Ovary (tissue), 7 donors: ENCODE measurements at regions not wholly inside any gene's neighbourhood (a gene's known extent, or its start where the extent isn't known, plus 50 kb on each side); places are given as distances from the start of the nearest gene placed in this dataset.
A peak's percentile ranks its signal among the peaks of the same experiment; 100 is the strongest.
"Not testable (repeated sequence)": the region's sequence is repeated elsewhere in the genome, so short reads cannot be mapped to it uniquely, and the experiment has no call there.

Experiments
- DNase-seq, 5 donors: peaks; one replicate each; pipeline ENCODE4 v3.0.0-alpha.2; 2019 to 2020
- H3K27ac ChIP-seq, 2 donors: fragments of 200-600 bp; one replicate each; pipeline versions ENCODE4 v1.5.1 to v1.8.0; 2019 to 2022
- H3K27me3 ChIP-seq: fragments of 200-600 bp; one replicate; pipeline ENCODE4 v1.8.0; 2022
- H3K36me3 ChIP-seq: fragments of 200-600 bp; sonication (generic); one replicate; pipeline ENCODE4 v1.5.1; 2019
- H3K4me1 ChIP-seq: one replicate; pipeline ENCODE4 v1.8.1; 2013; ENCODE audit warnings: mild to moderate bottlenecking, moderate library complexity; ENCODE audit not compliant: insufficient read depth
- H3K4me3 ChIP-seq: fragments of 200-600 bp; sonication (generic); one replicate; pipeline ENCODE4 v1.5.1; 2017
- H3K9me3 ChIP-seq, 2 donors: fragments of 200-600 bp in 1 of 2; sonication (generic) in 1 of 2; one replicate each; pipeline versions ENCODE4 v1.5.1 to v1.8.1; 2013 to 2019; ENCODE audit warnings: mild to moderate bottlenecking in 1 of 2, moderate library complexity in 1 of 2
- EP300 ChIP-seq: sonication (generic); formaldehyde crosslinking; IDR thresholded peaks from one replicate; pipeline ENCODE4 v1.6.1; 2017; ENCODE audit warnings: antibody characterized with exemption
- POLR2A ChIP-seq: fragments of 450-650 bp; IDR thresholded peaks from one replicate; pipeline ENCODE4 v1.6.1; 2017; ENCODE audit warnings: antibody characterized with exemption, mild to moderate bottlenecking, moderate library complexity
- WGBS, 3 donors: extraction: QIAGEN DNeasy Blood & Tissue Kit in 1 of 3; methylation state at CpG; one replicate each; pipeline versions ENCODE4 v1.1.5 to v1.1.7; 2013 to 2017; 5-methylcytosine and 5-hydroxymethylcytosine counted together
- intact Hi-C, 4 donors: fragments of 100-400 bp; cut with DNase I; formaldehyde crosslinking; loops; one replicate each; pipeline versions ENCODE4 v1.11.0 to v1.15.1; 2022 to 2023
- TF ChIP-seq, protein P1 (sequence below), 3 donors: fragments of 450-650 bp in 2 of 3; fragments of 200-600 bp in 1 of 3; IDR thresholded peaks; one replicate each; pipeline versions ENCODE4 v1.5.1 to v1.8.0; 2016 to 2022; ENCODE audit warnings: antibody characterized with exemption in 3 of 3, mild to moderate bottlenecking in 1 of 3
- donor health status: DM: no; HTN: no; CAD: no; lungs with moderate emphysema.
- donor health status: DM: no; HTN: no; CAD: no.
- donor health status: Bipolar disorder and iron deficiency.
- donor health status: DM: no; HTN: no; CAD: no.
- donor health status: DM: yes; HTN: yes; CAD: no.

DNA sequence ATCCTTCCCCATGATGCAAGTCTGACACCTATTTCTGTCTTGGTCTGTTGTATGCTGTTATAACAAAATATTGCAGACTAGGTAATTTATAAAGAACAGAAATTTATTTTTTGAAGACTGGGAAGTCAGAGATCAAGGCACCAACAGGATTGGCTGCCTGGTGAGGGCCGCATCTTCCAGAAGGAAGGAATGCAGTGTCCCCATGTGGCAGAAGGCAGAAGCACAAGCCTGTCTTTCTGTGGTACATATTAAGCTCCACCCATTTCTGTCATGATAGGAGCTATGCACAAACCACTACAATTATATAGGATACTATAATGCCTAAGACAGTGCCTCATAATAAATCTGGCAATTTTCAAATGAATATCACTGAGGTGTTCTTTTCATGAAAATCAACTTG is 502.3 kb upstream of the DIAPH2 start:
- intact Hi-C loops = no loop called here
- Histone ChIP-seq H3K27ac (no peak overlapping the region), H3K4me1 (no peaks in the 10 kb centered on the region), H3K9me3 (no peaks in the 10 kb centered on the region), H3K4me3 (no peak overlapping the region), H3K27me3 (no peaks in the 10 kb centered on the region), H3K36me3 (no peaks in the 10 kb centered on the region)
- 53 to 74% (median 73%) methylated on average over 1 of the region's 1 CpG for WGBS, 3 donors
- TF ChIP-seq, protein P1, sequence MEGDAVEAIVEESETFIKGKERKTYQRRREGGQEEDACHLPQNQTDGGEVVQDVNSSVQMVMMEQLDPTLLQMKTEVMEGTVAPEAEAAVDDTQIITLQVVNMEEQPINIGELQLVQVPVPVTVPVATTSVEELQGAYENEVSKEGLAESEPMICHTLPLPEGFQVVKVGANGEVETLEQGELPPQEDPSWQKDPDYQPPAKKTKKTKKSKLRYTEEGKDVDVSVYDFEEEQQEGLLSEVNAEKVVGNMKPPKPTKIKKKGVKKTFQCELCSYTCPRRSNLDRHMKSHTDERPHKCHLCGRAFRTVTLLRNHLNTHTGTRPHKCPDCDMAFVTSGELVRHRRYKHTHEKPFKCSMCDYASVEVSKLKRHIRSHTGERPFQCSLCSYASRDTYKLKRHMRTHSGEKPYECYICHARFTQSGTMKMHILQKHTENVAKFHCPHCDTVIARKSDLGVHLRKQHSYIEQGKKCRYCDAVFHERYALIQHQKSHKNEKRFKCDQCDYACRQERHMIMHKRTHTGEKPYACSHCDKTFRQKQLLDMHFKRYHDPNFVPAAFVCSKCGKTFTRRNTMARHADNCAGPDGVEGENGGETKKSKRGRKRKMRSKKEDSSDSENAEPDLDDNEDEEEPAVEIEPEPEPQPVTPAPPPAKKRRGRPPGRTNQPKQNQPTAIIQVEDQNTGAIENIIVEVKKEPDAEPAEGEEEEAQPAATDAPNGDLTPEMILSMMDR (IDR thresholded peaks at IDR 0.05) = peak in 2 of 3 donors; percentile 6 to 10
- no peak for TF ChIP-seq POLR2A
- DNase-seq = peak in 3 of 5 donors; percentile 16 to 44 (median 29)

DNA sequence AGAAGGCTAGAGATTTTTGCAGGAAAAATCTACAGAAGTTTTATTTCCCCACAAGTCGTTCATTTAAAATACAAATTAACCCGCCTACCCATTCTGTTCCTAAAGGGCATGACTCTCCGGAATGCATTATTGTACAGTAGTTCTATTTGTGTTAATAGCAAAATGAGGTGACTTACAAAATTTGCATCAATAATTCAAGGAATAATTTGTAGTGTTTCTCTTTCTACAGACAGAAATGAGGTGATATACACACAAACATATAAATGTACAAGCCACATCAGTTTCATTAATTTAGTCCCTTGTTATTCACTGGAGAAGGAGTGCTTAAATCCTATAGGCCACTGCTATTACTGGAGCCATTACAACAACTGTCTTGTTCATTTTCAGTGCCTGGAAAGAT is 501.3 kb upstream of the DIAPH2 start:
- 73 to 78% (median 75%) methylated on average over 3 of the region's 3 CpGs for WGBS, 3 donors
- DNase-seq = no peak
- Histone ChIP-seq H3K36me3 (no peaks in the 10 kb centered on the region), H3K9me3 (no peaks in the 10 kb centered on the region), H3K4me3 (no peak overlapping the region), H3K27me3 (no peaks in the 10 kb centered on the region), H3K27ac (no peak overlapping the region), H3K4me1 (no peaks in the 10 kb centered on the region)
- intact Hi-C loops = no loop called here
- TF ChIP-seq, protein P1 (IDR thresholded peaks at IDR 0.05) = no peak

DNA sequence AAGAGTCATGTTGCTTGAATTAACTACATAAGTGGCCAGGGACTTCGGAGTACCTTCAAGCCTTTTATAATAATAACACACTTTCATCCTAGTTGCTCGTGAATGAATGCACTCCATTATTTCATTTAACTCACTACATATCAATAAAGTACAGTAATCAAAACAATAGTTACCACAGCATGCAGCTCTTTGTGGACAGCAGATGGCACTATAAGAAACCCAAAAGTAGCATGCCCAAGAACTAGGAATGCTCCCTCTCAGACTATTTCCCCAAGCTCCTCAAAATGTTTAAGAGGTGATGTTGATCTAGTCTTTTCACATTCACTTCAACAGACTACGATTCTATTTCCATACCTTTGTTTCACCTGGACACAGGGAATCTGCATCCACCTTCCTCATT is 500.8 kb upstream of the DIAPH2 start:
- Histone ChIP-seq H3K27ac (no peak overlapping the region), H3K27me3 (no peaks in the 10 kb centered on the region), H3K4me3 (no peak overlapping the region), H3K36me3 (no peaks in the 10 kb centered on the region), H3K9me3 (no peaks in the 10 kb centered on the region), H3K4me1 (no peaks in the 10 kb centered on the region)
- no peak for DNase-seq
- 45 to 47% (median 46%) methylated on average over 3 of the region's 3 CpGs for WGBS, 3 donors
- intact Hi-C loops = no loop called here
- TF ChIP-seq EP300 (no peak), POLR2A (no peak)
- TF ChIP-seq, protein P1 (IDR thresholded peaks at IDR 0.05) = no peak

DNA sequence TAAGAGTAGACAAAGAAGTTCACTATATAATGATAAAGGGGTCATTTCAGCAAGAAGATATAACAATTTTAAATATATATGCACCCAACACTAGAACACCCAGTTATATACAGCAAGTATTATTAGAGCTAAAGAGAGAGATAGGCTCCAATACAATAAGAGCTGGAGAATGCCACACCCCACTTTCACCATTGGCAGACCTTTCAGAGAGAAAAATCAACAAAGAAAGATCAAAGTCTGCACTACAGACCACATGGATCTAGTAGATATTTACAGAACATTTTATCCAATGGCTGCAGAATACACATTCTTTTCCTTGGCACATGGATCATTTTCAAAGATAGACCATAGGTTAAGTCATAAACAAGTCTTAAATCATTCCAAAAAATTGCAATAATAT is 479.7 kb upstream of the DIAPH2 start:
- H3K4me1 ChIP-seq = no peaks in the 10 kb centered on the region
- no peaks in the 10 kb centered on the region for H3K9me3 ChIP-seq
- H3K27ac ChIP-seq = no peak overlapping the region
- H3K27me3 ChIP-seq = no peaks in the 10 kb centered on the region
- no peak overlapping the region for H3K4me3 ChIP-seq
- no peaks in the 10 kb centered on the region for H3K36me3 ChIP-seq
- TF ChIP-seq EP300 = no peak
- intact Hi-C loops = no loop called here
- DNase-seq = no peak

DNA sequence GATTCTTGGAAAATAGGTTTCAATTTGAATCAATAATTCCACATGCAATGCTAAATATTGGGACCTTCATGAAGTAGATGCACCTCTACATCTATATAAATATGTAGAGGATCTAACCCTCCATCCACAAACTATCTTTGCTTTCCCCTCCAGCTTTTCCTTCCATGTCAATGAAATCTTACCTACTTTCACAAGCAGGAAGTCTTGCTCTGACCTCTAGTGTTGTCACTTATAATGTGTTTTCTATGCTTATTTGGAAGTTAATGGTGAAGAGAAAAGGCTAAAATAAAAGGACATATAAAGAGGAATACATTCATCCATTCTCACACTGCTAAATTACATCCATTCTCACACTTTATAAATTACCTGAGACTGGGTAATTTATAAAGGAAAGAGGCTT is 472.7 kb upstream of the DIAPH2 start:
- H3K36me3 ChIP-seq = no peaks in the 10 kb centered on the region
- no peaks in the 10 kb centered on the region for H3K4me1 ChIP-seq
- H3K9me3 ChIP-seq = no peaks in the 10 kb centered on the region
- no peak overlapping the region for H3K4me3 ChIP-seq
- no peak for DNase-seq
- H3K27ac ChIP-seq = no peak overlapping the region
- intact Hi-C loops = no loop called here
- TF ChIP-seq, protein P1 (IDR thresholded peaks at IDR 0.05) = no peak
- TF ChIP-seq EP300 = no peak
- TF ChIP-seq POLR2A = no peak
- no peaks in the 10 kb centered on the region for H3K27me3 ChIP-seq

DNA sequence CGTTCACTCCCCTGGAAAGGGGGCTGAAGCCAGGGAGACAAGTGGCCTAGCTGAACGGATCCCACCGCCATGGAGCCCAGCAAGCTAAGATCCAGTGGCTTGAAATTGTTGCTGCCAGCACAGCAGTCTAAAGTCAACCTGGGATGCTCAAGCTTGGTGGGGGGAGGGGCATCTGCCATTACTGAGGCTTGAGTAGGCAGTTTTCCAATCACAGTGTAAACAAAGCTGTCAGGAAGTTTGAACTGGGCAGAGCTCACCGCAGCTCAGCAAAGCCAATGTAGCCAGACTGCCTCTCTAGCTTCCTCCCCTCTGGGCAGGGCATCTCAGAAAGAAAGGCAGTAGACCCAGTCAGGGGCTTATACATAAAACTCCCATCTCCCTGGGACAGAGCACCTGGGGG is 470.0 kb upstream of the DIAPH2 start:
- H3K27me3 ChIP-seq, DNase-seq, H3K4me3 ChIP-seq, H3K4me1 ChIP-seq, H3K27ac ChIP-seq, intact Hi-C loops, H3K36me3 ChIP-seq, H3K9me3 ChIP-seq: not testable (repeated sequence)
- WGBS, 3 donors = 83 to 91% (median 88%) methylated on average over 4 of the region's 4 CpGs
